ENCODE measurements at regions not wholly inside any gene's neighbourhood (a gene's known extent, or its start where the extent isn't known, plus 50 kb on each side); places are given as distances from the start of the nearest gene placed in this dataset.

GRCh38 chr9:92176068-92176799, 61.0 kb upstream of the SPTLC1 start:
- no peak for TF ChIP-seq ZNF8 (CRISPR knock-in tag; IDR thresholded peaks at IDR 0.05)
- no peak for TF ChIP-seq RARB (CRISPR knock-in tag; IDR thresholded peaks at IDR 0.05)
- TF ChIP-seq ISL1 (CRISPR knock-in tag; IDR thresholded peaks at IDR 0.05) = no peak
- no peak for TF ChIP-seq CSRNP3 (CRISPR knock-in tag; IDR thresholded peaks at IDR 0.05)
- TF ChIP-seq ZFP3 (CRISPR knock-in tag; IDR thresholded peaks at IDR 0.05) = no peak
- no peak for TF ChIP-seq TCF4 (CRISPR knock-in tag; IDR thresholded peaks at IDR 0.05; ENCODE audit: borderline replicate concordance)
- TF ChIP-seq BACH2 (CRISPR knock-in tag; IDR thresholded peaks at IDR 0.05; ENCODE audit: borderline replicate concordance) = no peak
- ATAC-seq = peak; percentile 66

- no peak for TF ChIP-seq PPARA (CRISPR knock-in tag; IDR thresholded peaks at IDR 0.05; ENCODE audit: borderline replicate concordance)
- no peak for ATAC-seq
These were observed 60.2 kb upstream of the SPTLC1 start for GRCh38 chr9:92175441-92175840.

DNA sequence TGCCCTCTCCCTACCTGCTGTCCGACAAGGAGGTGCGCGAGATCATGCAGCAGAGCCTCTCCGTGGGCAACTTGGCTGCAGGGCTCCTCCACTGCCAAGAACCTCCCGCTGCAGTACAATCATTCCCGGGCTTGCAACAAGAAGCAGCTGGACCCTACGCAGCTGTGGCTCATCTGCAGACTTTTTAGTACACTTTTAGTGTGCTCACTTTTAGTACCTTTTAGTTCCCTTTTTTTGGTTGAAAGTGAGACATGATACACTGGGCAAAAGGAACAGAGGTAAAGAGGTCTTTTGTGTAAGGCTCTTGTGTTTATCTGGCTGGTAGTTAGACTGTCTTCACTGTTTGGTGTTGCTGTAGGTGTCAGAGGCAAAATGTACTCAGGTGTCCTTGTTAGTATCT, 58.1 kb upstream of the SPTLC1 start:
- ATAC-seq = no peak
- TF ChIP-seq ZFP3 (CRISPR knock-in tag; IDR thresholded peaks at IDR 0.05) = no peak
- TF ChIP-seq SNAI2 (CRISPR knock-in tag; IDR thresholded peaks at IDR 0.05) = no peak
- TF ChIP-seq ESRRG (CRISPR knock-in tag; IDR thresholded peaks at IDR 0.05) = no peak
- no peak for TF ChIP-seq TSHZ2 (CRISPR knock-in tag; IDR thresholded peaks at IDR 0.05)
- no peak for TF ChIP-seq CSRNP3 (CRISPR knock-in tag; IDR thresholded peaks at IDR 0.05)
- TF ChIP-seq, protein P1, sequence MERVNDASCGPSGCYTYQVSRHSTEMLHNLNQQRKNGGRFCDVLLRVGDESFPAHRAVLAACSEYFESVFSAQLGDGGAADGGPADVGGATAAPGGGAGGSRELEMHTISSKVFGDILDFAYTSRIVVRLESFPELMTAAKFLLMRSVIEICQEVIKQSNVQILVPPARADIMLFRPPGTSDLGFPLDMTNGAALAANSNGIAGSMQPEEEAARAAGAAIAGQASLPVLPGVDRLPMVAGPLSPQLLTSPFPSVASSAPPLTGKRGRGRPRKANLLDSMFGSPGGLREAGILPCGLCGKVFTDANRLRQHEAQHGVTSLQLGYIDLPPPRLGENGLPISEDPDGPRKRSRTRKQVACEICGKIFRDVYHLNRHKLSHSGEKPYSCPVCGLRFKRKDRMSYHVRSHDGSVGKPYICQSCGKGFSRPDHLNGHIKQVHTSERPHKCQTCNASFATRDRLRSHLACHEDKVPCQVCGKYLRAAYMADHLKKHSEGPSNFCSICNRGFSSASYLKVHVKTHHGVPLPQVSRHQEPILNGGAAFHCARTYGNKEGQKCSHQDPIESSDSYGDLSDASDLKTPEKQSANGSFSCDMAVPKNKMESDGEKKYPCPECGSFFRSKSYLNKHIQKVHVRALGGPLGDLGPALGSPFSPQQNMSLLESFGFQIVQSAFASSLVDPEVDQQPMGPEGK (CRISPR knock-in tag; IDR thresholded peaks at IDR 0.05; ENCODE audit: borderline replicate concordance) = no peak
- TF ChIP-seq ZNF70 (CRISPR knock-in tag; IDR thresholded peaks at IDR 0.05) = no peak
- TF ChIP-seq, protein P2, sequence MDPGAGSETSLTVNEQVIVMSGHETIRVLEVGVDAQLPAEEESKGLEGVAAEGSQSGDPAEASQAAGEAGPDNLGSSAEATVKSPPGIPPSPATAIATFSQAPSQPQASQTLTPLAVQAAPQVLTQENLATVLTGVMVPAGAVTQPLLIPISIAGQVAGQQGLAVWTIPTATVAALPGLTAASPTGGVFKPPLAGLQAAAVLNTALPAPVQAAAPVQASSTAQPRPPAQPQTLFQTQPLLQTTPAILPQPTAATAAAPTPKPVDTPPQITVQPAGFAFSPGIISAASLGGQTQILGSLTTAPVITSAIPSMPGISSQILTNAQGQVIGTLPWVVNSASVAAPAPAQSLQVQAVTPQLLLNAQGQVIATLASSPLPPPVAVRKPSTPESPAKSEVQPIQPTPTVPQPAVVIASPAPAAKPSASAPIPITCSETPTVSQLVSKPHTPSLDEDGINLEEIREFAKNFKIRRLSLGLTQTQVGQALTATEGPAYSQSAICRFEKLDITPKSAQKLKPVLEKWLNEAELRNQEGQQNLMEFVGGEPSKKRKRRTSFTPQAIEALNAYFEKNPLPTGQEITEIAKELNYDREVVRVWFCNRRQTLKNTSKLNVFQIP (CRISPR knock-in tag; IDR thresholded peaks at IDR 0.05; ENCODE audit: borderline replicate concordance, low read depth) = no peak
- no peak for TF ChIP-seq ZNF565 (CRISPR knock-in tag; conservative IDR thresholded peaks at IDR 0.05; ENCODE audit: low read depth)
- TF ChIP-seq ZC3H10 (CRISPR knock-in tag; IDR thresholded peaks at IDR 0.05) = no peak

- ATAC-seq = no peak
- no peak for TF ChIP-seq ZFP3 (CRISPR knock-in tag; IDR thresholded peaks at IDR 0.05)
- TF ChIP-seq, protein P2 (CRISPR knock-in tag; IDR thresholded peaks at IDR 0.05; ENCODE audit: borderline replicate concordance, low read depth) = no peak
- TF ChIP-seq ZC3H10 (CRISPR knock-in tag; IDR thresholded peaks at IDR 0.05) = no peak
- no peak for TF ChIP-seq ZNF8 (CRISPR knock-in tag; IDR thresholded peaks at IDR 0.05)
- TF ChIP-seq ZNF70 (CRISPR knock-in tag; IDR thresholded peaks at IDR 0.05) = no peak
- TF ChIP-seq PPARA (CRISPR knock-in tag; IDR thresholded peaks at IDR 0.05; ENCODE audit: borderline replicate concordance) = no peak
- TF ChIP-seq RARB (CRISPR knock-in tag; IDR thresholded peaks at IDR 0.05) = no peak
- no peak for TF ChIP-seq ZFP30 (CRISPR knock-in tag; IDR thresholded peaks at IDR 0.05)
- TF ChIP-seq CSRNP3 (CRISPR knock-in tag; IDR thresholded peaks at IDR 0.05) = no peak
- TF ChIP-seq, protein P3, sequence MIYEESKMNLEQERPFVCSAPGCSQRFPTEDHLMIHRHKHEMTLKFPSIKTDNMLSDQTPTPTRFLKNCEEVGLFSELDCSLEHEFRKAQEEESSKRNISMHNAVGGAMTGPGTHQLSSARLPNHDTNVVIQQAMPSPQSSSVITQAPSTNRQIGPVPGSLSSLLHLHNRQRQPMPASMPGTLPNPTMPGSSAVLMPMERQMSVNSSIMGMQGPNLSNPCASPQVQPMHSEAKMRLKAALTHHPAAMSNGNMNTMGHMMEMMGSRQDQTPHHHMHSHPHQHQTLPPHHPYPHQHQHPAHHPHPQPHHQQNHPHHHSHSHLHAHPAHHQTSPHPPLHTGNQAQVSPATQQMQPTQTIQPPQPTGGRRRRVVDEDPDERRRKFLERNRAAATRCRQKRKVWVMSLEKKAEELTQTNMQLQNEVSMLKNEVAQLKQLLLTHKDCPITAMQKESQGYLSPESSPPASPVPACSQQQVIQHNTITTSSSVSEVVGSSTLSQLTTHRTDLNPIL (CRISPR knock-in tag; IDR thresholded peaks at IDR 0.05; ENCODE audit: low read depth) = no peak
- no peak for TF ChIP-seq ESRRG (CRISPR knock-in tag; IDR thresholded peaks at IDR 0.05)
- TF ChIP-seq TOX (CRISPR knock-in tag; IDR thresholded peaks at IDR 0.05; ENCODE audit: borderline replicate concordance) = no peak
- no peak for TF ChIP-seq GLIS3 (CRISPR knock-in tag; IDR thresholded peaks at IDR 0.05)
These were observed 56.6 kb upstream of the SPTLC1 start for GRCh38 chr9:92171822-92172221.

Measured in SK-N-SH treated with all-trans-retinoic acid at 6 μM for 48 hours (cell line).